Heart right ventricle (tissue), 16 donors: ENCODE measurements at regions not wholly inside any gene's neighbourhood (a gene's known extent, or its start where the extent isn't known, plus 50 kb on each side); places are given as distances from the start of the nearest gene placed in this dataset.

Experiments
- ATAC-seq, 8 donors: fragments of 200-7000 bp; cut with Tn5 transposase; one replicate each; pipeline ENCODE4 v1.9.1; 2020; ENCODE audit warnings: mild to moderate bottlenecking in 8 of 8, moderate library complexity in 8 of 8, moderate number of reproducible peaks in 1 of 8
- DNase-seq, 2 donors: peaks; one replicate each; pipeline ENCODE4 v3.0.0-alpha.2; 2020
- H3K27ac ChIP-seq, 10 donors: fragments of 200-600 bp; sonication (generic) in 2 of 10; one replicate each; pipeline versions ENCODE4 v1.5.0 to v1.8.0; 2020 to 2022; ENCODE audit warnings: mild to moderate bottlenecking in 3 of 10
- H3K27me3 ChIP-seq, 7 donors: fragments of 200-600 bp; one replicate each; pipeline ENCODE4 v1.8.0; 2021 to 2022; ENCODE audit warnings: mild to moderate bottlenecking in 2 of 7
- H3K36me3 ChIP-seq, 9 donors: fragments of 200-600 bp; sonication (generic) in 1 of 9; one replicate each; pipeline versions ENCODE4 v1.5.0 to v1.8.0; 2020 to 2022; ENCODE audit warnings: mild to moderate bottlenecking in 2 of 9
- H3K4me1 ChIP-seq, 9 donors: fragments of 200-600 bp; sonication (generic) in 1 of 9; one replicate each; pipeline versions ENCODE4 v1.5.0 to v1.8.0; 2020 to 2022; ENCODE audit warnings: mild to moderate bottlenecking in 4 of 9
- H3K4me3 ChIP-seq, 10 donors: fragments of 200-600 bp; sonication (generic) in 2 of 10; one replicate each; pipeline versions ENCODE4 v1.5.0 to v1.8.0; 2020 to 2022; ENCODE audit warnings: mild to moderate bottlenecking in 7 of 10, moderate library complexity in 2 of 10
- H3K9me3 ChIP-seq, 11 donors: fragments of 200-600 bp in 10 of 11; sonication (generic) in 2 of 11; one replicate each; pipeline versions ENCODE4 v1.5.0 to v1.8.0; 2013 to 2022; ENCODE audit warnings: mild to moderate bottlenecking in 2 of 11, control low read depth in 1 of 11, moderate library complexity in 1 of 11
- WGBS, 2 donors: extraction: QIAGEN DNeasy Blood & Tissue Kit; methylation state at CpG; one replicate each; pipeline ENCODE4 v1.1.7; 2013; ENCODE audit warnings: inconsistent platforms in 1 of 2; 5-methylcytosine and 5-hydroxymethylcytosine counted together
- intact Hi-C, 10 donors: fragments of 100-400 bp; cut with DNase I; formaldehyde crosslinking; loops; one replicate each; pipeline versions ENCODE4 v1.11.1 to v1.14.2; 2022
- TF ChIP-seq, protein P1 (sequence below), 9 donors: fragments of 200-600 bp; sonication (generic) in 2 of 9; IDR thresholded peaks; one replicate each; pipeline versions ENCODE4 v1.5.0 to v1.8.0; 2021 to 2022; ENCODE audit warnings: antibody characterized with exemption in 9 of 9, mild to moderate bottlenecking in 5 of 9, moderate library complexity in 1 of 9
- donor health status: Arrhythmogenic right ventricular cardiomyopathy.
- donor health status: ischemic (EF 13 %, LVEDD 7.1; RV severe dilation, severe dysfunction).
- donor health status: healthy with polysubstance abuse.
- donor health status: DM: no; HTN: yes; CAD: no.
- donor health status: DM: no; HTN: no; CAD: no.
- donor health status: ischemic (EF 25% LVEDD 6.9; RV normal size, moderate dysfunction).
- donor health status: ischemic (EF 25% LVEDD 5.7; RV mildly dilated, moderate dysfunction).
- donor health status: healthy.
- donor health status: DM: yes; HTN: yes; CAD: no.
- donor health status: Ischemic cardiomyopathy.
- donor health status: ischemic (EF 35%, LVEDD 5.7; RV mildly dilated, moderate dysfunction).
- donor health status: nonischemic (EF 11% LVEDD 7.7; RV severe dilation, severe dysfunction).
- donor health status: DM: yes; HTN: yes; CAD: no.
- donor health status: PGD.
- donor health status: ischemic (EF 29% LVEDD 5.4; RV normal size, mild dysfunction).
- donor health status: nonischemic (EF 23%, LVEDD 6.1; RV moderate dilation, normal function).

DNA sequence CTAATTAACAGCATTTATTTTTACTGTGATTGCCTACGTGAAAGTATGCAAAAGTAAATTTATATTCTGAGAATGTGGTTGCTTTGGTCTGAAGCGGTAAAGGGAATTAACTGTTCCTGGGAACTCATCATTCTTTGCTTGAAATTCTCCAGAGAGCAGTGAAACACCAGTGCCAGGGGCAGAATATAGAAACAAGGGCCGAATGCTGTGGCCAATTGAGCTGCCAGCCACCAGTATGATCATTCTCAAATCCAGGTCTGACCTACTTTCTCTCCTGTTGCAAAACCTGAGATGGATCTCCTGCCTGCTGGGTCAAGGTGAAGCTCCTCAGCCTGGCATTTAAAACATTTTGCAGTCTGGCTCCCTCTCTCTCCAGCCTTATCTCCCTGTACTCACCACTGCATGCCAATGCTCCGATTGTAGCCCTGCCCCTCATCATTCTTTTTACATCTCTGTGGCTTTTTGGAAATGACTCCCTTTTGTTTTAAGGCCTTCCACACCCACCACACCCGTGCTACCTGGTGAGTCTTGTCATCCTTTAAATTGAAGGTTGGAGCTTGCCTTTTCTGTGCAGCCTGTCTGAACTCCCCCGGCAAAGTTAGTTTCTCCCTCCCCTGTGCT, 94.5 kb upstream of the TMEM178A start:
- DNase-seq (no peak), ATAC-seq (peak in 6 of 8 donors; percentile 20 to 75 (median 56))
- intact Hi-C loops: no loop called here
- Histone ChIP-seq H3K4me3 (no peak overlapping the region), H3K4me1 (peaks cover 4 to 50% (median 26%) of the 10 kb centered on the region in 9 donors), H3K27me3 (no peaks in the 10 kb centered on the region), H3K27ac (peak overlapping the region in 6 of 10 donors; percentile 3 to 59 (median 18)), H3K9me3 (peaks cover 0 to 9% (median 0%) of the 10 kb centered on the region in 11 donors), H3K36me3 (no peaks in the 10 kb centered on the region)
- TF ChIP-seq, protein P1, sequence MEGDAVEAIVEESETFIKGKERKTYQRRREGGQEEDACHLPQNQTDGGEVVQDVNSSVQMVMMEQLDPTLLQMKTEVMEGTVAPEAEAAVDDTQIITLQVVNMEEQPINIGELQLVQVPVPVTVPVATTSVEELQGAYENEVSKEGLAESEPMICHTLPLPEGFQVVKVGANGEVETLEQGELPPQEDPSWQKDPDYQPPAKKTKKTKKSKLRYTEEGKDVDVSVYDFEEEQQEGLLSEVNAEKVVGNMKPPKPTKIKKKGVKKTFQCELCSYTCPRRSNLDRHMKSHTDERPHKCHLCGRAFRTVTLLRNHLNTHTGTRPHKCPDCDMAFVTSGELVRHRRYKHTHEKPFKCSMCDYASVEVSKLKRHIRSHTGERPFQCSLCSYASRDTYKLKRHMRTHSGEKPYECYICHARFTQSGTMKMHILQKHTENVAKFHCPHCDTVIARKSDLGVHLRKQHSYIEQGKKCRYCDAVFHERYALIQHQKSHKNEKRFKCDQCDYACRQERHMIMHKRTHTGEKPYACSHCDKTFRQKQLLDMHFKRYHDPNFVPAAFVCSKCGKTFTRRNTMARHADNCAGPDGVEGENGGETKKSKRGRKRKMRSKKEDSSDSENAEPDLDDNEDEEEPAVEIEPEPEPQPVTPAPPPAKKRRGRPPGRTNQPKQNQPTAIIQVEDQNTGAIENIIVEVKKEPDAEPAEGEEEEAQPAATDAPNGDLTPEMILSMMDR (IDR thresholded peaks at IDR 0.05): no peak
- WGBS, 2 donors: 31 to 51% methylated on average over 6 of the region's 6 CpGs

DNA sequence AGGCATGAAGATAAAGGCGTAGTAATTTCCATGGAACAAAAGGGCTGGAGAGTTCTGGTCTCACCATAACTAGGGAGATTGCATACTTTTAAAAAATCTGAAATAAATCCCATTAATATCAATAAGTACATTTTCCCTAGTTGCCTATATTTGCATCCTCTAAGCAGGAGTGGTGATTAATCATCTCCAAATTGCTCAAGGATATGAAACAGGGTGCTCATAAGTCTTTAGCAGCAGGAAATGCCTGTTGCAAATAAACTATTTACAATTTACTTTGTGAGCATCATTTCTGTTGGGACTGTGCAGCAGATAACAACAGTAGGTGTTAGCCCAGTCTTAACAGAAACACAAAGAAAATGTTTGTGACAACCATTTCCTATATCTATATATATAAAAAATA, 92.4 kb upstream of the TMEM178A start:
- TF ChIP-seq, protein P1 (IDR thresholded peaks at IDR 0.05): no peak
- intact Hi-C loops: no loop called here

DNA sequence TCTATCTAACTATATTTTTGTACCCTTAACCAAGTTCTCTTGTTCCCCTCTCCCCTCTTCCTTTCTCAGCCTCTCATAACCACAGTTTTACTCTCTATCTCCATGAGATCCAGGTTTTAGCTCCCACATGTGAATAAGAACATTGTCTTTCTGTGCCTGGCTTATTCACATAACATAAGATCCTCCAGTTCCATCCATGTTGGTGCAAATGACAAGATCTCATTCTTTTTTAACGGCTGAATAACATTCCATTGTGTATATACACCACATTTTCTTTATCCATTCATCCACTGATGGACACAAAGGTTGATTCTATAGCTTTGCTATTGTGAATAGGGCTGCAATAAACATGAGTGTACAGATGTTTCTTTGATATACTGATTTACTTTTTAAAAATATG, 83.9 kb upstream of the TMEM178A start:
- ATAC-seq (no peak), DNase-seq (no peak)
- Histone ChIP-seq H3K4me1 (peaks cover 0 to 9% (median 0%) of the 10 kb centered on the region in 9 donors), H3K4me3 (no peak overlapping the region), H3K36me3 (no peaks in the 10 kb centered on the region), H3K27ac (no peak overlapping the region), H3K27me3 (no peaks in the 10 kb centered on the region), H3K9me3 (peaks cover 0 to 21% (median 5%) of the 10 kb centered on the region in 11 donors)
- intact Hi-C loops: no loop called here
- TF ChIP-seq, protein P1 (IDR thresholded peaks at IDR 0.05): no peak
- WGBS, 2 donors: 86 to 96% methylated on average over 1 of the region's 1 CpG

More for the DNA sequence above, 92.4 kb upstream of the TMEM178A start:
- Histone ChIP-seq H3K27ac (no peak overlapping the region), H3K9me3 (peaks cover 0 to 10% (median 0%) of the 10 kb centered on the region in 11 donors), H3K4me1 (peaks cover 4 to 37% (median 20%) of the 10 kb centered on the region in 9 donors), H3K4me3 (no peak overlapping the region), H3K27me3 (no peaks in the 10 kb centered on the region), H3K36me3 (no peaks in the 10 kb centered on the region)
- WGBS, 2 donors: 100% methylated on average over 1 of the region's 1 CpG
- DNase-seq (no peak), ATAC-seq (no peak)

DNA sequence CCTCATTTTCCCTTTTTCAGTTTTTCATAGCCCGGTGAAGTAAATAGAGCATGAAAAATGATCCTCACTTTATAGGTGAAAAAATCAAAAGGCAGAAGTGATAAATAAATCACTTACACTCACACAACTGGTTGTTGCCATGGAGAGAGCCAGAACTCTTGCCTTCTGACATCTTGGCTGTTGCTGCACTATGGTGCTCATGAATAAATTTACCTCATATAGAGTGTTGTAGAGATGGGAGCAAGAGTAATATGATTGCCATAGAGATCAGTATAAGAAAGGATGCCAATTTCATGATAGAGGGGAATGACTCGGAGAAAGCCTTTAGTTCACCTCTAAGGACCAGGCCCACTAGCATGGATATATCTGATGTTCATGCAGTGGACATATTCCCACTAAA, 82.5 kb upstream of the TMEM178A start:
- TF ChIP-seq, protein P1 (IDR thresholded peaks at IDR 0.05): no peak
- Histone ChIP-seq H3K36me3 (no peaks in the 10 kb centered on the region), H3K27me3 (no peaks in the 10 kb centered on the region), H3K4me3 (no peak overlapping the region), H3K9me3 (peaks cover 0 to 27% (median 5%) of the 10 kb centered on the region in 11 donors), H3K4me1 (peaks cover 0 to 9% (median 0%) of the 10 kb centered on the region in 9 donors), H3K27ac (no peak overlapping the region)
- ATAC-seq: no peak
- WGBS, 2 donors: 99 to 100% methylated on average over 2 of the region's 2 CpGs
- DNase-seq: no peak
- intact Hi-C loops: no loop called here
